ENCODE measurements at regions not wholly inside any gene's neighbourhood (a gene's known extent, or its start where the extent isn't known, plus 50 kb on each side); places are given as distances from the start of the nearest gene placed in this dataset.

DNA sequence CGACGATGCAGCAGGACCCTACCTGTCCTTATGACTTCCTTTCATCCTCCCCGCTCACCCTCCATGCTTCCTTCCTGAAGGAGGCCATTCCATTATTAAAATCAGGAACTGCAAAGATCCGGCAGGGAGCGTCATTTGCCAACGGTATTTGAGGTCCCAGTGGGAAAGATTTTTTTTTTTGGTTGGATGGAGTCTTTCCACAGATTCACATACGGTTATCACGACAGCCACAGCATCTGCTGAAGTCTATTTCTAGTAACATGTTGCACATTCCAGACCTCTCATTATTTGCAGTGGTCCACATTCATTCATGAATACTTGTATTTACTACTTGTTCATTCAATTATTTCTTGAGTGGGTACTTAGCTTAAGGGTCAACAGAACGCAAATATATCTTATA, 94.7 kb upstream of the LYZL2 start:
- no peak for DNase-seq
- Histone ChIP-seq H3K27me3 (no peaks in the 10 kb centered on the region), H3K9me3 (no peaks in the 10 kb centered on the region), H3K27ac (no peak overlapping the region), H3K4me3 (no peak overlapping the region), H3K4me1 (peaks cover 0 to 13% (median 5%) of the 10 kb centered on the region in 4 donors), H3K36me3 (no peaks in the 10 kb centered on the region)
- WGBS, 2 donors, result 84 to 88% methylated on average over 9 of the region's 9 CpGs
- intact Hi-C loops (cut with DNase I), result no loop called here
- TF ChIP-seq EP300 (IDR thresholded peaks at IDR 0.05), result no peak
- TF ChIP-seq, protein P1, sequence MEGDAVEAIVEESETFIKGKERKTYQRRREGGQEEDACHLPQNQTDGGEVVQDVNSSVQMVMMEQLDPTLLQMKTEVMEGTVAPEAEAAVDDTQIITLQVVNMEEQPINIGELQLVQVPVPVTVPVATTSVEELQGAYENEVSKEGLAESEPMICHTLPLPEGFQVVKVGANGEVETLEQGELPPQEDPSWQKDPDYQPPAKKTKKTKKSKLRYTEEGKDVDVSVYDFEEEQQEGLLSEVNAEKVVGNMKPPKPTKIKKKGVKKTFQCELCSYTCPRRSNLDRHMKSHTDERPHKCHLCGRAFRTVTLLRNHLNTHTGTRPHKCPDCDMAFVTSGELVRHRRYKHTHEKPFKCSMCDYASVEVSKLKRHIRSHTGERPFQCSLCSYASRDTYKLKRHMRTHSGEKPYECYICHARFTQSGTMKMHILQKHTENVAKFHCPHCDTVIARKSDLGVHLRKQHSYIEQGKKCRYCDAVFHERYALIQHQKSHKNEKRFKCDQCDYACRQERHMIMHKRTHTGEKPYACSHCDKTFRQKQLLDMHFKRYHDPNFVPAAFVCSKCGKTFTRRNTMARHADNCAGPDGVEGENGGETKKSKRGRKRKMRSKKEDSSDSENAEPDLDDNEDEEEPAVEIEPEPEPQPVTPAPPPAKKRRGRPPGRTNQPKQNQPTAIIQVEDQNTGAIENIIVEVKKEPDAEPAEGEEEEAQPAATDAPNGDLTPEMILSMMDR (IDR thresholded peaks at IDR 0.05), result no peak
- no peak for TF ChIP-seq POLR2A (IDR thresholded peaks at IDR 0.05)
- TF ChIP-seq POLR2AphosphoS5 (IDR thresholded peaks at IDR 0.05), result no peak

DNA sequence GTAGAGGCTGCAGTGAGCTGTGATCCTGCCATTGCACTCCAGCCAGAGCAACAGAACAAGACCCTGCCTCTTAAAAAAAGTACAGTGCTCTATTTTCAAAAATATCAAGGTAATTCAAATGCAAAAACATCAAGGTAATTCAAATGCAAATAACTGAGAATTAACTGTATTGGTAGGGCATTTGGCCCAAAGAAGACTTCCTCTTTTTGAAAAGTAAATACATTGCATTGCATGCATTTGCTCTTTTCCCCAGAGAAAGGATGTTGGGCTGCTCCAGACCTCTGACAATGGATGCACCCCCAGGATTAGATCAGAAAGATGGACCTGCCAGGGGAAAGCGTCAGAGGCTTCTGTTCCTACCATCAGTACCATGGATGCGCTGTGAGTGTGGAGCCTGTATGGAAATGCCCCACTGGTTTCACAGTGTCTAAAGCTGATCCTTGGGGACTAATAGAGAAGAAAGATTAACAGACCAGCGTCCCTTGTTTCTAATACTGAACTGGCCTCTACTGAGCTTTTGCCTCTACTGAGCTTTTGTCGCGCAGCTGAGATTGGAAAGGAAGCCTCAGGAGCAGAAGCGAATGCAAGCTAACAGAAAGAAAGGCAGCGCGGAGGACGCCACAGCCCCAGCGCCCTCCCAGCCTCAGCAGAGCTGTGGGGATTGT, 93.5 kb upstream of the LYZL2 start:
- 91 to 94% methylated on average over 10 of the region's 10 CpGs for WGBS, 2 donors
- Histone ChIP-seq H3K27ac (no peak overlapping the region), H3K27me3 (no peaks in the 10 kb centered on the region), H3K36me3 (no peaks in the 10 kb centered on the region), H3K4me1 (peaks cover 0 to 12% (median 5%) of the 10 kb centered on the region in 4 donors), H3K9me3 (no peaks in the 10 kb centered on the region), H3K4me3 (no peak overlapping the region)
- no peak for DNase-seq
- intact Hi-C loops (cut with DNase I), result no loop called here
- TF ChIP-seq EP300 (IDR thresholded peaks at IDR 0.05), result no peak
- TF ChIP-seq POLR2AphosphoS5 (IDR thresholded peaks at IDR 0.05), result no peak
- TF ChIP-seq, protein P1 (IDR thresholded peaks at IDR 0.05), result no peak
- no peak for TF ChIP-seq POLR2A (IDR thresholded peaks at IDR 0.05)

DNA sequence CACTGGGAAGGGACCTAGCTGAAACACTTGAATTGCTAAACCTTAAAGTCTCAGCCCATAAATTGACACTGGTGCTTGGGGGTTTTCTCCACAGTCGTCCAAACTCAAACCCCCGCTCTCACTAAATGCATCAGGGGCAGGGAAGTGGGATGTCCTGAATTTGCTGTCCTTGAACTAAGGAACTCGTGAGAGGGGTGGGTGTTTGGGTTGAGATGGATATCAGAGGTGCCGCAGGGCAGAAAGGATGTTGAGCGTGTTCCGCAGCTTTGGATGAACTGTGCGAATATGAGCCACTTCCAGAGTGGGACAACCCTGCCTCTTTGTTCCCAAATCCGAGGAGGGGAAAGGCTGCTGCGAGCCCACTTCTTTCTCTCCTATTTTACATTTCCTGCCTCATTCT, 90.3 kb upstream of the LYZL2 start:
- Histone ChIP-seq H3K27ac (no peak overlapping the region), H3K4me3 (no peak overlapping the region), H3K36me3 (no peaks in the 10 kb centered on the region), H3K4me1 (no peaks in the 10 kb centered on the region), H3K27me3 (no peaks in the 10 kb centered on the region), H3K9me3 (no peaks in the 10 kb centered on the region)
- WGBS, 2 donors, result 75% methylated on average over 9 of the region's 9 CpGs
- no peak for TF ChIP-seq POLR2A (IDR thresholded peaks at IDR 0.05)
- no peak for DNase-seq
- intact Hi-C loops (cut with DNase I), result no loop called here

DNA sequence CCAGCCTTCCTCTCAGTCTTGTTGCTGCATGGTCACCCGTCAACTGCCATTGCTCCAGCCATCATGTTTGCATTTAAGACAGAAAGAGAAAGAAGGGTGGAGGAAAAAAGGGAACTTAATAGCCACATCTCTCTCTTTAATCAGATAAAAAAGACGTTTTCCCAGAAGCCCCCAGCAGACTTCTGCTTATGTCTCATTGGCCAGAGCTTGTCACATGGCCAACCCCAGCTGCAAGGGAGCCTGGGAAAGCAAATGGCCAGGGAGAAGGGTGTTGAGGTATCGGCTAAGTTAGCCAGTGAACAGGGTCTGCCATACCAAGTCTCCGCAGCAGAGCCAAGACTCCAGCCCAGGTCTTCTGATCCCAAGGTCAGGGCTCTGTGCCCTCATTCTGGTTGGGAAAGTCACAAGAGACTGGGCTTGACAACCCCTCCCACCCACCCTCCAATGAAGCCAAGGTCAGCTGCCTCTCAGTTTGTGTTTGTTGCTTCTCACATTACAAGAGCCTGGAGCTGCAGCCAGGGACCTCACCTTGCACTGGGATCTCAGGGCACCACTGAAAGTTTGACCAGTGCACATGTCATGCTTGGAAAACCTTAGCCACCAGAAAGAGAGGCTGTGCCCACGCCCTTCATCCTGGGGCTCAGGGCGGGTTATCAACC, 80.3 kb upstream of the LYZL2 start:
- intact Hi-C loops (cut with DNase I), result no loop called here
- Histone ChIP-seq H3K27me3 (no peaks in the 10 kb centered on the region), H3K4me1 (no peaks in the 10 kb centered on the region), H3K27ac (no peak overlapping the region), H3K36me3 (no peaks in the 10 kb centered on the region), H3K4me3 (no peak overlapping the region), H3K9me3 (no peaks in the 10 kb centered on the region)
- DNase-seq, result no peak
- WGBS, 2 donors, result 76 to 89% methylated on average over 6 of the region's 6 CpGs
- no peak for TF ChIP-seq POLR2A (IDR thresholded peaks at IDR 0.05)
- TF ChIP-seq, protein P1 (IDR thresholded peaks at IDR 0.05), result no peak
- TF ChIP-seq EP300 (IDR thresholded peaks at IDR 0.05), result no peak
- TF ChIP-seq POLR2AphosphoS5 (IDR thresholded peaks at IDR 0.05), result no peak

DNA sequence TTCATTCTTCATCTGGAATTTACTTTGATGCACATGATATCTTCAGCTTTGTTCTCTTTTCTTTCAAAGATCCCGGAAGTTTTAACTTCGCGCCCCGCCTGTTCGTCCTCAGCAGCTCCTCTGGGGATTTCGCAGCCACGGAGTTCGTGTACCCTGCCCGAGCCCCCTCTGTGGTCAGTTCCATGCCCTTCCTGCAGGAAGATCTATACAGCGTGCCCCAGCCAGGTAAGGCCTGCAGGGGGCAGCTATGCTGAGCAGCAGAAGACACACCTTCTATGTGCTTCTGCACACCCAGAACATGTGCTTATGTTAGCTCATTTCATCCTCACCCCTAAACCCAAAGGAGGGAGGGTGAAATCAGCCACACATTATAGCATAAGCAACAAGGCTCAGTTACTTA, 79.7 kb upstream of the LYZL2 start:
- no peaks in the 10 kb centered on the region for H3K27me3 ChIP-seq
- WGBS, 2 donors, result 86 to 90% methylated on average over 10 of the region's 10 CpGs
- no peak overlapping the region for H3K4me3 ChIP-seq
- no peaks in the 10 kb centered on the region for H3K36me3 ChIP-seq
- DNase-seq, result no peak
- intact Hi-C loops (cut with DNase I), result no loop called here
- no peak overlapping the region for H3K27ac ChIP-seq
- H3K4me1 ChIP-seq, result no peaks in the 10 kb centered on the region
- H3K9me3 ChIP-seq, result no peaks in the 10 kb centered on the region
- TF ChIP-seq POLR2AphosphoS5 (IDR thresholded peaks at IDR 0.05), result no peak
- TF ChIP-seq POLR2A (IDR thresholded peaks at IDR 0.05), result no peak
- TF ChIP-seq EP300 (IDR thresholded peaks at IDR 0.05), result no peak
- TF ChIP-seq, protein P1 (IDR thresholded peaks at IDR 0.05), result no peak

All from sigmoid colon (tissue), 6 donors.